Natural killer cell (primary cell): ENCODE measurements at regions not wholly inside any gene's neighbourhood (a gene's known extent, or its start where the extent isn't known, plus 50 kb on each side); places are given as distances from the start of the nearest gene placed in this dataset.

Source experiments
- ATAC-seq, 3 donors: fragments of 150-1000 bp in 2 of 3; fragments of 200-7000 bp in 1 of 3; cut with Tn5 transposase; 1 replicate in 1 of 3; 2 replicates in 2 of 3; pipeline ENCODE4 v1.10.0; 2021; ENCODE audit warnings: mild to moderate bottlenecking in 2 of 3, moderate library complexity in 2 of 3
- DNase-seq, 2 donors: peaks; one replicate each; pipeline versions ENCODE4 v3.0.0 to v3.0.0-alpha.2; 2013 to 2021; ENCODE audit warnings: mixed read lengths in 1 of 2
- H3K27ac ChIP-seq: one replicate; pipeline ENCODE4 v1.5.1; 2013; ENCODE audit warnings: mild to moderate bottlenecking, low read length
- H3K27me3 ChIP-seq: one replicate; pipeline ENCODE4 v1.6.1; 2013; ENCODE audit warnings: low read length; ENCODE audit not compliant: control insufficient read depth, insufficient read depth
- H3K36me3 ChIP-seq: one replicate; pipeline ENCODE4 v1.6.1; 2013; ENCODE audit warnings: low read length; ENCODE audit not compliant: control insufficient read depth, insufficient read depth
- H3K4me1 ChIP-seq: one replicate; pipeline ENCODE4 v1.6.1; 2013; ENCODE audit warnings: low read length; ENCODE audit not compliant: control insufficient read depth, insufficient read depth
- H3K4me3 ChIP-seq: one replicate; pipeline ENCODE4 v1.5.1; 2013; ENCODE audit warnings: low read length
- H3K9me3 ChIP-seq: one replicate; pipeline ENCODE4 v1.6.1; 2013; ENCODE audit warnings: low read length; ENCODE audit not compliant: control insufficient read depth, insufficient read depth
- H3K27ac Mint-ChIP-seq, 2 donors: one replicate each; pipeline ENCODE4 v1.8.0; 2022; ENCODE audit warnings: mild to moderate bottlenecking in 2 of 2, mixed read lengths in 2 of 2, moderate library complexity in 1 of 2
- H3K27me3 Mint-ChIP-seq, 2 donors: one replicate each; pipeline ENCODE4 v1.8.0; 2022; ENCODE audit warnings: low read depth in 2 of 2, mixed read lengths in 2 of 2
- H3K36me3 Mint-ChIP-seq: one replicate; pipeline ENCODE4 v1.8.0; 2022; ENCODE audit warnings: mixed read lengths
- H3K4me1 Mint-ChIP-seq, 2 donors: one replicate each; pipeline ENCODE4 v1.8.0; 2022; ENCODE audit warnings: mixed read lengths in 2 of 2
- H3K4me3 Mint-ChIP-seq: one replicate; pipeline ENCODE4 v1.8.0; 2022; ENCODE audit warnings: mild to moderate bottlenecking, moderate library complexity, mixed read lengths
- H3K9me3 Mint-ChIP-seq, 2 donors: one replicate each; pipeline ENCODE4 v1.8.0; 2022; ENCODE audit warnings: mixed read lengths in 2 of 2
- CTCF ChIP-seq: fragments of 200-600 bp; IDR thresholded peaks from one replicate; pipeline ENCODE4 v1.8.0; 2022; ENCODE audit warnings: antibody characterized with exemption
- WGBS: methylation state at CpG from one replicate; pipeline ENCODE4 v1.1.7; 2013; ENCODE audit warnings: missing lambda C conversion rate; ENCODE audit not compliant: insufficient coverage; 5-methylcytosine and 5-hydroxymethylcytosine counted together
- intact Hi-C: fragments of 100-400 bp; cut with micrococcal nuclease; formaldehyde crosslinking; loops from one replicate; pipeline ENCODE4 v1.14.2; 2022

GRCh38 chr20:20979934-20980333 is 126.2 kb downstream of the LINC00237 start:
- Histone ChIP-seq H3K9me3 (no peaks in the 10 kb centered on the region), H3K4me1 (no peaks in the 10 kb centered on the region), H3K4me3 (no peak overlapping the region), H3K27me3 (no peaks in the 10 kb centered on the region), H3K27ac (no peak overlapping the region), H3K36me3 (no peaks in the 10 kb centered on the region)
- H3K27me3 Mint-ChIP-seq, result peaks cover 7 to 11% of the 10 kb centered on the region in 2 donors
- no peak for DNase-seq
- ATAC-seq, result no peak
- no peaks in the 10 kb centered on the region for H3K4me1 Mint-ChIP-seq
- intact Hi-C loops, result no loop called here
- TF ChIP-seq CTCF, result no peak
- H3K27ac Mint-ChIP-seq, result no peak overlapping the region
- no peak overlapping the region for H3K4me3 Mint-ChIP-seq
- no peaks in the 10 kb centered on the region for H3K9me3 Mint-ChIP-seq
- no peaks in the 10 kb centered on the region for H3K36me3 Mint-ChIP-seq

GRCh38 chr20:20977786-20978185 is 128.4 kb downstream of the LINC00237 start:
- TF ChIP-seq CTCF, result no peak
- ATAC-seq, result no peak

GRCh38 chr20:20972490-20972889 is 133.7 kb downstream of the LINC00237 start:
- ATAC-seq (no peak), DNase-seq (no peak)
- H3K4me1 Mint-ChIP-seq, result no peaks in the 10 kb centered on the region
- Histone ChIP-seq H3K4me1 (no peaks in the 10 kb centered on the region), H3K27ac (no peak overlapping the region), H3K4me3 (no peak overlapping the region), H3K27me3 (no peaks in the 10 kb centered on the region), H3K9me3 (no peaks in the 10 kb centered on the region), H3K36me3 (no peaks in the 10 kb centered on the region)
- H3K4me3 Mint-ChIP-seq, result no peak overlapping the region
- H3K9me3 Mint-ChIP-seq, result no peaks in the 10 kb centered on the region
- intact Hi-C loops, result no loop called here
- H3K27ac Mint-ChIP-seq, result no peak overlapping the region
- WGBS, result 92% methylated on average over 1 of the region's 1 CpG
- peaks cover 8 to 22% of the 10 kb centered on the region in 2 donors for H3K27me3 Mint-ChIP-seq
- TF ChIP-seq CTCF, result no peak
- no peaks in the 10 kb centered on the region for H3K36me3 Mint-ChIP-seq

More at GRCh38 chr20:20977786-20978185, 128.4 kb downstream of the LINC00237 start:
- H3K4me1 ChIP-seq, result no peaks in the 10 kb centered on the region
- H3K4me3 ChIP-seq, result no peak overlapping the region
- Mint-ChIP-seq H3K36me3 (no peaks in the 10 kb centered on the region), H3K27ac (no peak overlapping the region), H3K4me1 (no peaks in the 10 kb centered on the region), H3K4me3 (no peak overlapping the region), H3K9me3 (no peaks in the 10 kb centered on the region), H3K27me3 (peaks cover 0 to 9% of the 10 kb centered on the region in 2 donors)
- H3K27me3 ChIP-seq, result no peaks in the 10 kb centered on the region
- H3K27ac ChIP-seq, result no peak overlapping the region
- H3K36me3 ChIP-seq, result no peaks in the 10 kb centered on the region
- 88% methylated on average over 5 of the region's 5 CpGs for WGBS
- DNase-seq, result no peak
- no peaks in the 10 kb centered on the region for H3K9me3 ChIP-seq
- intact Hi-C loops, result no loop called here

- Histone ChIP-seq H3K36me3 (no peaks in the 10 kb centered on the region), H3K4me3 (no peak overlapping the region), H3K27ac (no peak overlapping the region), H3K4me1 (no peaks in the 10 kb centered on the region), H3K9me3 (no peaks in the 10 kb centered on the region), H3K27me3 (no peaks in the 10 kb centered on the region)
- DNase-seq (no peak), ATAC-seq (no peak)
- no peak for TF ChIP-seq CTCF
- Mint-ChIP-seq H3K36me3 (no peaks in the 10 kb centered on the region), H3K27ac (no peak overlapping the region), H3K27me3 (peaks cover 5 to 22% of the 10 kb centered on the region in 2 donors), H3K4me1 (no peaks in the 10 kb centered on the region), H3K9me3 (no peaks in the 10 kb centered on the region), H3K4me3 (no peak overlapping the region)
- intact Hi-C loops, result no loop called here
- WGBS, result 86% methylated on average over 6 of the region's 6 CpGs
These were observed 134.3 kb downstream of the LINC00237 start for GRCh38 chr20:20971810-20972209.
